Suprapubic skin (tissue), 4 donors: ENCODE measurements at regions not wholly inside any gene's neighbourhood (a gene's known extent, or its start where the extent isn't known, plus 50 kb on each side); places are given as distances from the start of the nearest gene placed in this dataset.

Source experiments
- EP300 ChIP-seq: sonication (generic); formaldehyde crosslinking; IDR thresholded peaks from one replicate; pipeline ENCODE4 v1.6.1; 2017; ENCODE audit warnings: antibody characterized with exemption
- POLR2A ChIP-seq, 2 donors: fragments of 450-650 bp; IDR thresholded peaks; one replicate each; pipeline ENCODE4 v1.6.1; 2017; ENCODE audit warnings: antibody characterized with exemption in 2 of 2, mild to moderate bottlenecking in 2 of 2, moderate library complexity in 2 of 2
- POLR2AphosphoS5 ChIP-seq, 3 donors: sonication (generic); formaldehyde crosslinking; IDR thresholded peaks; one replicate each; pipeline ENCODE4 v1.6.1; 2017; ENCODE audit warnings: antibody characterized with exemption in 3 of 3
- TF ChIP-seq, protein P1 (sequence below), 2 donors: fragments of 200-600 bp in 1 of 2; fragments of 450-650 bp in 1 of 2; sonication (generic) in 1 of 2; IDR thresholded peaks; one replicate each; pipeline ENCODE4 v1.5.1; 2016 to 2019; ENCODE audit warnings: antibody characterized with exemption in 2 of 2, mild to moderate bottlenecking in 1 of 2, moderate library complexity in 1 of 2

DNA sequence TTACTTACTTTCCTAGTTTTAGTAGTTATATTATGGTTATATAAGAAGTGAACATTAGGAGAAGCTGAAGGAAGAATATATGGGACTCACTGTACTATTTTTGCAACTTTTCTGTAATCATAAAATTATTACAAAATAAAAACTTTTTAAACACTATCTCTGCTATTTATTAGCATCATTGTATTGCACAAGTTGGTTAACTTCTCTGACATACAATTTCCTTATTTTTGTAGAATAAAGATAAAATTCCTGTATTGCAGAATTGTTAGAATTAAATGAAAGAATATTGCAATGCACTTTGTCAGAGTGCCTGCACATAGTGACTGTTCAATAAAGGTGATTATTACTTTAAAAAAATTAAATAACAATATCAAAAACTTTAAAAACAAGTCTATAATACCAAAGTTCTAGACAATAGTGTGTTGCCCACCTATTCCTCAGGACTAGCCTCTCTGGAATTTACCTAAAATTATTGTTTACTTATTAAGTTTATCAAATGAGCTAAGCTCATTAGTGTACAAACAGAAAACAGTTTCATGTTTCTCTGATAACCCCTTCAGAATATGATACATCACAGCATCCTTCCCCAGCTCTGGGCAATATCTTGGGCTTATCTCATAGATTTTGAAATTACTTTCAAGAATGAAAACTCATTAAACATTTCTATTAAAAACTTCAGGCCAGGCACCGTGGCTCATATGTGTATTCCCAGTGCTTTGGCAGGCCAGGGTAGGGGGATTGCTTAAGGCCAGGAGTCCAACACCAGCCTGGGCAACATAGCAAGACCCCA is 77.4 kb upstream of the TMPO start:
- TF ChIP-seq, protein P1, sequence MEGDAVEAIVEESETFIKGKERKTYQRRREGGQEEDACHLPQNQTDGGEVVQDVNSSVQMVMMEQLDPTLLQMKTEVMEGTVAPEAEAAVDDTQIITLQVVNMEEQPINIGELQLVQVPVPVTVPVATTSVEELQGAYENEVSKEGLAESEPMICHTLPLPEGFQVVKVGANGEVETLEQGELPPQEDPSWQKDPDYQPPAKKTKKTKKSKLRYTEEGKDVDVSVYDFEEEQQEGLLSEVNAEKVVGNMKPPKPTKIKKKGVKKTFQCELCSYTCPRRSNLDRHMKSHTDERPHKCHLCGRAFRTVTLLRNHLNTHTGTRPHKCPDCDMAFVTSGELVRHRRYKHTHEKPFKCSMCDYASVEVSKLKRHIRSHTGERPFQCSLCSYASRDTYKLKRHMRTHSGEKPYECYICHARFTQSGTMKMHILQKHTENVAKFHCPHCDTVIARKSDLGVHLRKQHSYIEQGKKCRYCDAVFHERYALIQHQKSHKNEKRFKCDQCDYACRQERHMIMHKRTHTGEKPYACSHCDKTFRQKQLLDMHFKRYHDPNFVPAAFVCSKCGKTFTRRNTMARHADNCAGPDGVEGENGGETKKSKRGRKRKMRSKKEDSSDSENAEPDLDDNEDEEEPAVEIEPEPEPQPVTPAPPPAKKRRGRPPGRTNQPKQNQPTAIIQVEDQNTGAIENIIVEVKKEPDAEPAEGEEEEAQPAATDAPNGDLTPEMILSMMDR (IDR thresholded peaks at IDR 0.05) = no peak
- no peak for TF ChIP-seq POLR2A (IDR thresholded peaks at IDR 0.05)
- TF ChIP-seq EP300 = no peak
- TF ChIP-seq POLR2AphosphoS5 (IDR thresholded peaks at IDR 0.05) = no peak
